HG03159 (cell line): ENCODE measurements at regions not wholly inside any gene's neighbourhood (a gene's known extent, or its start where the extent isn't known, plus 50 kb on each side); places are given as distances from the start of the nearest gene placed in this dataset.
"Not testable (repeated sequence)": the region's sequence is repeated elsewhere in the genome, so short reads cannot be mapped to it uniquely, and the experiment has no call there.

Source experiments
- ATAC-seq: cut with Tn5 transposase; IDR thresholded peaks from one replicate; pipeline ENCODE4 v1.9.1; 2021; ENCODE audit warnings: mild to moderate bottlenecking, moderate library complexity; ENCODE audit not compliant: unreplicated experiment

GRCh38 chr18:38651736-38652135, 1086.1 kb upstream of the CELF4 start:
- no peak for ATAC-seq

GRCh38 chr18:38648179-38648578, 1082.6 kb upstream of the CELF4 start:
- ATAC-seq = no peak

GRCh38 chr18:38646296-38646695, 1080.7 kb upstream of the CELF4 start:
- ATAC-seq = no peak

GRCh38 chr18:38644875-38645641, 1079.5 kb upstream of the CELF4 start:
- ATAC-seq = no peak

- ATAC-seq = no peak
Observed at GRCh38 chr18:38642711-38643110, 1077.1 kb upstream of the CELF4 start.

GRCh38 chr18:38639700-38640099, 1074.1 kb upstream of the CELF4 start:
- ATAC-seq = not testable (repeated sequence)

- no peak for ATAC-seq
Observed at GRCh38 chr18:38635709-38636430, 1070.3 kb upstream of the CELF4 start.

- no peak for ATAC-seq
Observed at GRCh38 chr18:38634117-38634516, 1068.5 kb upstream of the CELF4 start.

- no peak for ATAC-seq
Observed at GRCh38 chr18:38633333-38633732, 1067.7 kb upstream of the CELF4 start.

GRCh38 chr18:38619129-38619528, 1053.5 kb upstream of the CELF4 start:
- ATAC-seq = peak; percentile 53

- no peak for ATAC-seq
Observed at GRCh38 chr18:38616306-38616705, 1050.7 kb upstream of the CELF4 start.

GRCh38 chr18:38612904-38613303, 1047.3 kb upstream of the CELF4 start:
- no peak for ATAC-seq

- ATAC-seq = peak; percentile 85
Observed at GRCh38 chr18:38611036-38611964, 1045.7 kb upstream of the CELF4 start.

- no peak for ATAC-seq
Observed at GRCh38 chr18:38606841-38607240, 1041.2 kb upstream of the CELF4 start.

- no peak for ATAC-seq
Observed at GRCh38 chr18:38602341-38602740, 1036.7 kb upstream of the CELF4 start.

- no peak for ATAC-seq
Observed at GRCh38 chr18:38587571-38587970, 1022.0 kb upstream of the CELF4 start.

- ATAC-seq = no peak
Observed at GRCh38 chr18:38586327-38586726, 1020.7 kb upstream of the CELF4 start.

- ATAC-seq = no peak
Observed at GRCh38 chr18:38579764-38580163, 1014.2 kb upstream of the CELF4 start.

- no peak for ATAC-seq
Observed at GRCh38 chr18:38576916-38577315, 1011.3 kb upstream of the CELF4 start.

- no peak for ATAC-seq
Observed at GRCh38 chr18:38576349-38576748, 1010.8 kb upstream of the CELF4 start.

GRCh38 chr18:38575648-38576047, 1010.0 kb upstream of the CELF4 start:
- no peak for ATAC-seq
